OCI-LY7 (cell line): ENCODE measurements at regions not wholly inside any gene's neighbourhood (a gene's known extent, or its start where the extent isn't known, plus 50 kb on each side); places are given as distances from the start of the nearest gene placed in this dataset.

Source experiments
- EZH2phosphoT487 ChIP-seq: fragments of 200-600 bp; sonication (generic); IDR thresholded peaks from 2 replicates; pipeline ENCODE4 v1.6.1; 2018; ENCODE audit warnings: low read depth, borderline replicate concordance, mild to moderate bottlenecking, mixed run types, antibody characterized with exemption, low read length, moderate library complexity, mixed read lengths
- TF ChIP-seq, protein P1 (sequence below): fragments of 200-600 bp; sonication (generic); conservative IDR thresholded peaks from 2 replicates; pipeline ENCODE4 v1.5.1; 2014; ENCODE audit warnings: mild to moderate bottlenecking, antibody characterized with exemption, low read length, moderate library complexity, mixed read lengths

DNA sequence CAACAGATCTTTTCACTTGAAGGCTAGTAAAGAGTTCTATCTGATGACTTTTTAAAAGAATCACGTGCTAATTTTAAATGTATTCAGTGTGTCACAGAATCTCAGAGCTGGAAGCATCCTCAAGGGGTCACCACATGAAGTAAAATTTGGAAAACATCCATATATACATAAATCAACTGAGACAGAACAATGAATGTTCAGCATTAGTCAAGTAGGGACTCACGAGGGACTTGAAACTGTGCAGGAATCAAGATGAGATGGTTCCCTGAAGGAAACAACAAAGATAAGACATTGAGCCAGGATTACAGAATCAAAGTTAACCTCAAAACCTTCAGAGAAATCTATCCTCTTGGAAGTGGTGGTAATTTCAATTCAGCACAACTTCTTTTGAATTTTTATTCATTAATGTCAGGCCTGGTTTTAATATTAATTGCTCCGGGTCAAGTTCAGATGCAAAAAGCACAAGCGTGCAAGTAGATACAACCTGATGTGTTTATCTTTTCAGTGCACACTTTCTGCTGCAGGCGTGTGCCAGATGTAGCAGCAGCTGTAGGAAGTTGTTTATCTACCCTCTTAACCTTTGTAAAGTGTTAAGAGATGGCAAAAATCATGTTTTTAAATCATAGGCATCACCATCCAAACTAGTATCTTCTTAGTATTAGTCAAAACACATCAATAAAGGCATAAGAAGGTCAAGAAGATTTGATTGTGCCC is 87.7 kb upstream of the SRD5A3 start:
- TF ChIP-seq, protein P1, sequence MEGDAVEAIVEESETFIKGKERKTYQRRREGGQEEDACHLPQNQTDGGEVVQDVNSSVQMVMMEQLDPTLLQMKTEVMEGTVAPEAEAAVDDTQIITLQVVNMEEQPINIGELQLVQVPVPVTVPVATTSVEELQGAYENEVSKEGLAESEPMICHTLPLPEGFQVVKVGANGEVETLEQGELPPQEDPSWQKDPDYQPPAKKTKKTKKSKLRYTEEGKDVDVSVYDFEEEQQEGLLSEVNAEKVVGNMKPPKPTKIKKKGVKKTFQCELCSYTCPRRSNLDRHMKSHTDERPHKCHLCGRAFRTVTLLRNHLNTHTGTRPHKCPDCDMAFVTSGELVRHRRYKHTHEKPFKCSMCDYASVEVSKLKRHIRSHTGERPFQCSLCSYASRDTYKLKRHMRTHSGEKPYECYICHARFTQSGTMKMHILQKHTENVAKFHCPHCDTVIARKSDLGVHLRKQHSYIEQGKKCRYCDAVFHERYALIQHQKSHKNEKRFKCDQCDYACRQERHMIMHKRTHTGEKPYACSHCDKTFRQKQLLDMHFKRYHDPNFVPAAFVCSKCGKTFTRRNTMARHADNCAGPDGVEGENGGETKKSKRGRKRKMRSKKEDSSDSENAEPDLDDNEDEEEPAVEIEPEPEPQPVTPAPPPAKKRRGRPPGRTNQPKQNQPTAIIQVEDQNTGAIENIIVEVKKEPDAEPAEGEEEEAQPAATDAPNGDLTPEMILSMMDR = no peak
- TF ChIP-seq EZH2phosphoT487 = no peak
